ENCODE measurements at regions not wholly inside any gene's neighbourhood (a gene's known extent, or its start where the extent isn't known, plus 50 kb on each side); places are given as distances from the start of the nearest gene placed in this dataset.
"Not testable (repeated sequence)": the region's sequence is repeated elsewhere in the genome, so short reads cannot be mapped to it uniquely, and the experiment has no call there.

DNA sequence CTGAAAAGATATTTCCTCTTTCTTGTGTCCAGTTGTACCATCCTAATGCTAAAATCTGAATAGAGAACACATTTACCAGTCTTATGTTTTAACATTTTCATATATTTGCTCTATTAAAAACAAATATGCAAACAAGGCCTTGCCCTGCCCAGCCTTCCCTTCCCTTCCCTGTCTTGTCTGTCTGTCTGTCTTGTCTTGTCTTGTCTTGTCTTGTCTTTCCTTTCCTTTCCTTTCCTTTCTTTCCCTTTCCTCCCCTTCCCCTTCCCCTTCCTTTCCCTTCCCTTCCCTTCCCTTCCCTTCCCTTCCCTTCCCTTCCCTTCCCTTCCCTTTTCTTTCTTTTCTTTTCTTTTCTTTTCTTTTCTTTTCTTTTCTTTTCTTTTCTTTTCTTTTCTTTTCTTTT lies 1103.5 kb downstream of the STIM2 start:
- ATAC-seq (no peak), DNase-seq (no peak)

DNA sequence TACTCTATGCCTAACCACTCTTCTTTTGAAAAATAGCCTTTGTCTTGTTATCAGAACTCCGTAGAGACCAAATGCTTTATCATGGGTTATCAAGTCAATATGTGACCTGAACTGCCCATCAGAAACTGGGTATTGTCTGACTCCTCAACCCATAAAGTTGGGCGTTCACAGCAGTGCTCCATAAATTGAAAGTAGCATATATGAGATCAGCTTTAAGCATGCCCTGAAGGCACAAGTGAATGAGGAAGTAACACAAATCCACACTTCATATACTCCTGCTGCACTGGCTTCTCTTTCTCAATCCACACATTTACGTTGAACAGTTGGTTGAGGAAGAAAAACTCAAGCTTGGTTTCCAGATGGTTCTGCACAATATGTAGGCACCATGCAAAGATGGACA lies 1106.0 kb downstream of the STIM2 start:
- ATAC-seq, result no peak

DNA sequence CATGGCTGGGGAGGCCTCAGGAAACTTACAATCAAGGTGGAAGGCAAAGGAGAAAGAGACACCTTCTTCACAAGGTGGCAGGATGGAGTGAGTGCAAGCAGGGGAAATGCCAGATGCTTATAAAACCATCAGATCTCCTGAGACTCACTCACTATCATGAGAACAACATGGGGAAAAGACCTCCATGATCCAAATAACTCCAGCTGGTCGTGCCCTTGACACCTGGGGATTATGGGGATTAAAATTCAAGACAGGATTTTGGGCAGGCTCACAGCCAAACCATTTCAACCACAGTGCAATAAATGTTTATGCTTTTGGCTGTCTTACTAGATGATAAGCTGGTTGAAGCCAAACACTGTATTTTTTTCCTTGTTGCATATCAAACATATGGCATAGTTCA lies 1112.4 kb downstream of the STIM2 start:
- DNase-seq (no peak), ATAC-seq (no peak)

More for the DNA sequence above, 1106.0 kb downstream of the STIM2 start:
- no peak for DNase-seq

DNA sequence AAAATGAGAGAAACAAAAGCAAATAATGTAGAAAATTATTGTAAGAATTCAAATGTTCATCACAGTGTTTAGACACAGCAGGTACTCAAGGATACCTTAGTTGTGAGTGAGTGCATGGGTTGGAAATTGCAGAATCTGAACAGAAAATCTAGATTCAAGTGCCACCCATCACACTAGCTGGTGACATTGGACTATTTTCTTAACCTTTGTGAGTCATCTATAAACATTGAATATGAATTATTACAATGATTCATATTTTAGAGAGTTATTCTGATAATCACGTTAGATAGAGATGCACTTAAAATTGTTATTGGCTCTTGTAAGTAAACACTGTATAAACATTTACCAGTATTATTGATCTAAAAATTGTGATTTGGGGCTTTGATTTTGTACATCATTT lies 1113.1 kb downstream of the STIM2 start:
- DNase-seq (no peak), ATAC-seq (no peak)

DNA sequence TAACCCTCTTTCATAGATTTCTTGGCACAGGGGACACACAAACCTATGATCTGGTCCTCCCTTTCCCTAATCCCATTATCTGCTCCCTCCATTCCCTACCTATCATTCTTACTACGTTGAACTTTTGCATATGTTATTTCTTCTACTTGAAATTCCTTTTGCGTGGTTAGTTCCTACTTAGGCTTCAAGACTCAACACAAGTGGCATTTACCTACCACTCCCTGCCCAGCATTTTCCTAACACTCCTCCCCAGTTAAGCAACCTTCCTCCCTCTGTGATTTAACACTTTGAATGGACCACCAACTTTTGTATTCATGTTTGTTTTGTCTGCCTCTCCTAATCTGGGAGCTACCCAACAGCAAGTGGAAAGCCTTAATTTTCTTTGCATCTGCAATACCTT lies 1113.7 kb downstream of the STIM2 start:
- no peak for DNase-seq
- ATAC-seq, result no peak

DNA sequence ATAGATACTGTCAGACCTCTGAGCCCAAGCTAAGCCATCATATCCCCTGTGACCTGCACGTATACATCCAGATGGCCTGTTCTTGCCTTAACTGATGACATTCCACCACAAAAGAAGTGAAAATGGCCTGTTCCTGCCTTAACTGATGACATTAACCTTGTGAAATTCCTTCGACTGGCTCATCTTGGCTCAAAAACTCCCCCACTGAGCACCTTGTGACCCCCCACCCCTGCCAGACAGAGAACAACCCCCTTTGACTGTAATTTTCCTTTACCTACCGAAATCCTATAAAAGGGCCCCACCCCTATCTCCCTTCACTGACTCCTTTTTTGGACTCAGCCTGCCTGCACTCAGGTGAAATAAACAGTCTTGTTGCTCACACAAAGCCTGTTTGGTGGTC lies 1114.2 kb downstream of the STIM2 start:
- ATAC-seq, result not testable (repeated sequence)

DNA sequence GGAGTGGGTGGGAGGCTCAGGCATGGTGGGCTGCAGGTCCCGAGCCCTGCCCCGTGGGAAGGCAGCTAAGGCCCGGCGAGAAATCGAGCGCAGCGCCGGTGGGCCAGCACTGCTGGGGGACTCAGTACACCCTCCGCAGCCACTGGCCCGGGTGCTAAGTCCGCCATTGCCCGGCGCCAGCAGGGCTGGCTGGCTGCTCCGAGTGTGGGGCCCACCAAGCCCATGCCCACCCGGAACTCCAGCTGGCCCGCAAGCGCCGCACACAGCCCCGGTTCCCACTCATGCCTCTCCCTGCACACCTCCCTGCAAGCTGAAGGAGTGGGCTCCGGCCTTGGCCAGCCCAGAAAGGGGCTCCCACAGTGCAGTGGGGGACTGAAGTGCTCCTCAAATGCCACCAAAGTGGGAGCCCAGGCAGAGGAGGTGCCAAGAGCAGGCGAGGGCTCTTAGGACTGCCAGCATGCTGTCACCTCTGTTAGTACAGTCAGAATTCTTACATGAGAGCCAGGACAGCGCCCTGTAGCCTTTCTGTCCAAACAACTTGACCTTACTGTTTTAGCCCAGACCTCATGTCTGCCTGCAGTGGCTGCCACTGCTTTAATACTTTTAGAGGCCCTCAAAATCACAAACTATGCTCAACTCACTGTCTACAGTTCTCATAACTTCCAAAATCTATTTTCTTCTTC lies 1117.9 kb downstream of the STIM2 start:
- ATAC-seq, DNase-seq: not testable (repeated sequence)

More for the DNA sequence above, 1114.2 kb downstream of the STIM2 start:
- DNase-seq, result not testable (repeated sequence)

DNA sequence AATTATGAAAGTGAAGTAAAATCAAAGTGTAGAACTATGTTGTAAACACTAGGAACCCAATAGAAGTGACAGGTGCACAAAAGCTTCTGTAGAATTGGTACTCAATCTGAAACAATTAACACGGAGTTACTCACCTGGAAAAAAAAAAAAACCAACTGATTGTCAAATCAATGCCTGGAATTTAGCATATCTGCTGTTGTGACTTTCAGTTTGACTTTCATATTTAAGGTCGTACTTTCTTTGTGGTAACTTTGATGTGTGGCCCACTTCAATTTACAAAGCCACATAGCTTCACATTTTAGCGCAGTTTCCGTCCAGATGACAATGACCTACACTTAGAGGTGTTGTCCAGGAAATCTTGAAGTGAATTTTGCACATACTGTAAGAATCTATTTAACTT lies 1124.9 kb downstream of the STIM2 start:
- DNase-seq, result no peak
- ATAC-seq, result no peak

DNA sequence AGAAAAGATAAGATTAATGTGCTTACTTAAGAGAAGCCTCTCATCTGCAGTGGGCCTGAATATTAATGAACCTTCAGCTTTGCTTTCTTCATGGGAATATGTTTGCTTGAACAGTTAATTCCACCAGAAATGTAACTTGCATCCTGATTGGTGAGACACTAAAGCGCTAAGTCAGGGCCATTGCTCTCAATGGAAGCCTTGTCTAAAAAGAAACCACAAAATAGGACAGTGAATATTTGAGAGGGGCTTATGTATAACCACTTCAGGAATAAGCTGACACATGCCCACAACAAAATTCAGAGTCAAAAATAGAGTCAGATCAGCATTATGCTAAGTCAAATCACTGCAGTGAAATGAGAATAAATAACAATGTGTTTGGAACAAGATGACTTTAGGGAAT lies 1125.8 kb downstream of the STIM2 start:
- ATAC-seq, result no peak

DNA sequence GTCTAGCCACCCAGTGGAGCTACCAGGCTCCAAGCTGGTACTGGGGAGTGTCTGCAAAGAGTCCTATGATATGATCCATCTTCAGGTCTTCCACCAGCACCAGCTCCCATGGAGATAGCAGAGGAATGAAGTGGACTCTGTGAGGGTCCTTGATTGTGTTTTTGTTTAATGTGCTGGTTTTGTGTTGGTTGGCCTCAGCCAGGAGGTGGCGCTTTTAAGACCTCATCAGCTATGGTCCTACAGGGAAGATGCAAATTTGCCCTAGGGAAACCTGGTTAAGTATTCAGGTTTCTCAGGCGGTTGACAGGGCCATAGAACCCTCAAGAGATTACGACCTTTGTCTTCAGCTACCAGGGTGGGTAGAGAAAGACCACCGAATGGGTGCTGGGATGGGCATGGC lies 1141.1 kb downstream of the STIM2 start:
- ATAC-seq (no peak), DNase-seq (no peak)

More for the DNA sequence above, 1125.8 kb downstream of the STIM2 start:
- no peak for DNase-seq

DNA sequence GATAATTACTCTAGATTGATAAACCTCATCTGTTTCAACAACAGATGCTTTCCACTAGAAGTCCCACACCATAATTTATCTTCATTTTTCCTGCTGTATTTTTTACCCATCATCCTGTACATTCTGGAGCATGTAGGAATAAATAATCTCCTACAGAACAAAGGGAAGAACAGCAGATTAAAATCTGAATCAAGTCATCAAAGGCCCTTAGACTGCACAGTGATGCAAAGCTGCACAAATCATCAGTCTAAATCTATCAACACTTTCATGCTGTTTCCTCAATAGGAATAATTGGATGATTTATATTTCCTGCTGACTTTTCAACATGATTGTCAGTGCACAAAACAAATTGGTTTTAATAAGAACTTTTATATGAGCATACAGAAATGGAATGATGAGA lies 1143.9 kb downstream of the STIM2 start:
- no peak for DNase-seq
- no peak for ATAC-seq

DNA sequence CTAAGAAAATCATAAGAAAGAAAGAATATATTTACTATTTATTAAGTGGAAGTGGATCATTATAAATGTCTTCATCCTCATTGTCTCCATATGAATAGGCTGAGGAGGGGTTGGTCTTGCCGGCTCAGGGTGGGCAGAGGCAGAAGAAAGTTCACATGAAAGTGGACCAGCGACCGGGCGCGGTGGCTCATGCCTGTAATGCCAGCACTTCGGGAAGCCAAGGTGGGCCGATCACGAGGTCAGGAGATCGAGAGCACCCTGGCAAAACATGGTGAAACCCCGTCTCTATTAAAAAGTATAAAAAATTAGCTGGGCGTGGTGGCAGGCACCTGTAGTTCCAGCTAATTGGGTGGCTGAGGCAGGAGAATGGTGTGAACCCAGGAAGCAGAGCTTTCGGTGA lies 1145.4 kb downstream of the STIM2 start:
- ATAC-seq (no peak), DNase-seq (no peak)

DNA sequence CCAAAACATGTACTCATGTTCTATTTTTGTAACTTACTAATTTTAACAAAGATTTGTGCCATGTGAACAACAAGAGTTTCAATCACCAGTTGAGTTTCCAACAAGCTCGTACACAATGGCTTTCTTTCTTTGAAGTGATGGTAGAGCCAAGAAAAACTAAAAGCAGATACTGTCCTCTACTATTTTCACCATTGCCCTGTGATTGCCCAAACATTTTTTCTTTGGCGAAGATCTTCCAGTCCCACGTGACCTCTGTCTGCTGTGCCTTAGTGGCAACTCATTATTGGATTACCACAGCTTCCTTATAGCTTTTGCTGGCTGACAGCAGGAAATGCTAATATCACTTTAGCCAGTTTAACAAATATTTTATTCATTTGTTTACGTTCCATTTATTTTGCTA lies 1147.1 kb downstream of the STIM2 start:
- no peak for DNase-seq
- ATAC-seq, result no peak

DNA sequence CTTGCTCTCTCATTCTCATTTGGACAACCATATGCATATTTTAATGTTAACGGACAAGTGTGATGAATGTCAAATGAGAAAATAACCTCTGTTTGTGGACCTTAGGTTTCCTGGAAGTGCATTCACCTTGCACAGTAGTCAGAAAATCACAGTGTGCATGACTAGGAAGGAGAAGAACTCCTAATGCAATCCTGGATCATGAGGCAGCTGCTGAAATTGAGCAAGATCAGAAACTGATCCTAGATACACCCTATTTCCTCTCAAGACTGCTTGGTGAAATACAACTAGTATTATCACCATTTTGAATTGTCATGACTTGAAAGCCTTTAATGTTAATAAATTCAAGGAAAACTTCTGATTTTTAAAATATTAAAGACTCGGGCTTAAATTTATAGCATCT lies 1148.9 kb downstream of the STIM2 start:
- DNase-seq, result no peak
- ATAC-seq, result no peak

DNA sequence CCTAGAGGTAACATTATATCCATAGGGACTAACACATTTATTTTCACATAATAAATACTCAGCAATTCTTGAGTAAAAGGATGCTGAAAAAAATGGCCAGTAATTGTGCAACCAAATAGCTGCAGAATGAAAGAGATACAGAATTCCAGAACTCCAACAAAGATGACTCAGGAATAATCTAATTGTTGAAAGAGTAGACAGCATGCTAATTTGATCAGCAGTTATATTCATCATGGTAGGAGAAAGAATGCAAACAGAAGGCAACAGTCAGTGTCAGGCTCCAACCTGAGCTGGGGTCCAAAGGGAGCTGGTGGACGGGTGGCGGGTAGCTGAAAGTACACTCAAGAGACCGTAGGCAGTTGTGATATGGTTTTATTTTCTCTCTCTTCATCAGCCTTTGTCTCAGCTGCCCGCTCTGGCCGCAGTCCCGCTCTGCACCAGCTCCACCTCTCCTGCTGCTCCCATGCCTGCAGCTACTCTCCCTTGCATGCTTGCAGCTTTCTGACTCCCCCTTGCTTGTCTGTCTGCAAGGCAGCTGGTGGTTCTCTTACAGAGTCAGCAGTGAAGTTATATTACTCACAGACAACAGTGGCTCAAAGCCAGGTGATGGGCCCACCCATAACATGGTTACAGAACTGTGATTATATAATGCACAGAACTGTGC lies 1150.1 kb downstream of the STIM2 start:
- no peak for DNase-seq
- ATAC-seq, result no peak

DNA sequence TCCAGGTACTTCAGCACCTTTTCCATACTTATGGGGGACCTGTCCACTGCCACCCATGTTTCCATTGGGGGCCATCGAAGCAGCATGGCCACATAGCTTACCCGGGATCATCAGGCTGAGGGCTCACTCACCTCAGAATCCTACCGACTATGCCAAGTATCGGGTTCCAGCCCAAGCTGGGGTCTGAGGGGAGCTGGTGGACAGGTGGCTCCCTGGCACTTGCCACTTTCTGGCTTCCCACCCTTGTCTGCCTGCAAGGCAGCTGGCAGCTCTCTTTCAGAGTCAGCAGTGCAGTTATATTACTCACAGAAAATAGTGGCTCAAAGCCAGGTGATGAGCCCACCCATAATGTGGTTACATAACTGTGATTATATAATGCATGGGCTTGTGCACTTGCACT lies 1153.8 kb downstream of the STIM2 start:
- DNase-seq (no peak), ATAC-seq (no peak)

DNA sequence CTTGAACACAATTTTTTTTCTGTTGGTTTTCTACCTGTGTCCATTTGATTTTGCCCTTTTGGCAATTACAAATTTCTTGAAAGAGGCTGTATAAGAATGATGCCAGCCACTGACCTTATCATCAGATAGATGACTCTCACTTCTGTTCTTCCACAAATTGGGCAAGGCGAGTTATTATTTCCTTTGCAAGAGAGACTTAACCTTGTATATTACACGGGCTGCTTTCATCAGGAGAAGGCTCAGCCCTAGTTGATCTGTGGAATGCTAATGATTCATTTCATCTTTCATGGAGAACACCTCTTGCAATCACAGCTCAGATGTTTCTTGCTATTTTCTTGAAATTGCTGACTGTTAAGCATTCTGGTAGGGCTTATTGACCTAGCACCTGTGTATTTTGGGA lies 1155.4 kb downstream of the STIM2 start:
- no peak for ATAC-seq
- DNase-seq, result no peak

DNA sequence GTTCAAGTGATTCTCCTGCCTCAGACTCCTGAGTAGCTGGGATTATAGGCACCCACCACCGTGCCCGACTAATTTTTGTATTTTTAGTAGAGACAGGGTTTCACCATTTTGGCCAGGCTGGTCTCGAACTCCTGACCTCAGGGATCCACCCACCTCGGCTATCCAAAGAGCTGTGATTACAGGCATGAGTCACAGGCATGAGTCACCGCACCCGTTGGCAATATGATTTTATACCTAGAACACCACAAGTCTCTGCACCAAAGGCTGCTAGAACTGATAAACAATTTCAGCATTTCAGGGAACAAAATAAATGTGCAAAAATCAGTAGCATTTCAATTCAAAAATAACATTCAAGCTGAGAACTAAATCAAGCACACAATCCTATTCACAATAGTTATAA lies 1177.6 kb downstream of the STIM2 start:
- not testable (repeated sequence) for ATAC-seq, DNase-seq

DNA sequence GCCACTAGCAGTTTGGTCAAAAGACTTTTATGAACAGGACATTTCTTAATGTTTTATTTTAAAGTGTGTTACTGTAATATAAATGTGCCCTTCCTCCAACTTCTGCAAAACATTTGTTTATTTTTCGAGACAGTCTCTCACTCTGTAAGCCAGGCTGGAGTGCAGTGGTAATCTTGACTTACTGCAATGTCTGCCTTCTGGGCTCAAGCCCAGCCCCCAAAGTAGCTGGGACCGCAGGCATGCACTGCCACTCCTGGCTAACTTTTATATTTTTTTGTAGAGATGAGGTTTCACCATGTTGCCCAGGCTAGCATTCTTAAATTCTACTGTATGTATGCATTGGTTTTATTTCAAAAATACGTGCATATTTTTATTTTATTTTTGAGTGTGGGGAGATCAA lies 1201.9 kb downstream of the STIM2 start:
- DNase-seq (no peak), ATAC-seq (no peak)

DNA sequence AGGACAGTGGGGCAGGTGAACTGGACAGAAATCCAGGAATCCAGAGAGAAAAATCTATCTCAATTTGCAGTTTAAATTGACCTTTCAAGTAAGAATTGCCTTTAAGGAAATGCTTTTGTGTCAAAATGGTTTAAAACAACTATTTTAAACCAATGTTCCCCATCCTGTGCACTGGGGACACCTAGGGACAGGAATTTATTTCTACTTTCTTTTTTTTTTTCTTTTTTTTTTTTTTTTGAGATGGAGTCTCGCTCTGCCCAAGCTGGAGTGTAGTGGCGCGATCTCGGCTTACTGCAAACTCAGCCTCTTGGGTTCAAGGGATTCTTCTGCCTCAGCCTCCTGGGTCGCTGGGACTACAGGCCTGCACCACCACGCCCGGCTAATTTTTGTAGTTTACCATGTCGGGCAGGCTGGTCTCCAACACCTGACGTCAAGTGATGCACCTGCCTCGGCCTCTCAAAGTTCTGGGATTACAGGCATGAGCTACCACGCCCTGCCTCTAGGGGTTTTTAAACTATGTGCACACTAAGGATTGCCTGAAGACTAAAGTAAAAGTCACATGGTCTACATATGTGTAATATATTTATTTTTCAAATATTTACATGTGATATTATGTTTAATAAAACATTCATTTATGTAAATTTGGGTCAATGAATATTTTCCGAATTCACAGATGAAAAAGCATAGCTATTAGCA lies 1213.4 kb downstream of the STIM2 start:
- DNase-seq, result no peak
- ATAC-seq, result no peak

DNA sequence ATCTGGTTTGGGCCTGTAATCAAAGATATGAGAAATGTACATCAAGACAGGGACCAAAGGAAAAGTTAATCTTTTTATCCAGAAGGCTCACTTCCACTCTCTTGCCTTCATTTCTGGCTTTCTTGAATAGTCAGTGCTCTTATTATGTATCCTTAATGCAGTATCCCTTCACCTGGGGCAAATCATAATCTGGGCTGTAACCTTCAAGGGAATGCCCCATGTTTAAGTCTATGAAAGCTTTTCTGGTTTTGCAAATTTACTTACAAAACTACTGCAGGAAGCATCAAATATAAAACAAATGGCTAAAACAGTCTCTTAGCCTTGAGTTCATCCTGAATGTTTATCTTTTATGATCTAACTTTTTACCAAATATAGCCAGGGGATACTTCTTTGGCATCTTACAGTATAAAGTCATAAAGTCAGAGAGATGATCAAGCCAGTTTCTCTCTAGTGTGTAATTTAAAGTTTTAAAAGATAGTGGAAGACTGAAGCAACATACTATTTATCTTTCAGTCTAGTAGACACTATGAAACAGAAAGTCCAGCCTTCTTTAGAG lies 1214.8 kb downstream of the STIM2 start:
- ATAC-seq (no peak), DNase-seq (no peak)

DNA sequence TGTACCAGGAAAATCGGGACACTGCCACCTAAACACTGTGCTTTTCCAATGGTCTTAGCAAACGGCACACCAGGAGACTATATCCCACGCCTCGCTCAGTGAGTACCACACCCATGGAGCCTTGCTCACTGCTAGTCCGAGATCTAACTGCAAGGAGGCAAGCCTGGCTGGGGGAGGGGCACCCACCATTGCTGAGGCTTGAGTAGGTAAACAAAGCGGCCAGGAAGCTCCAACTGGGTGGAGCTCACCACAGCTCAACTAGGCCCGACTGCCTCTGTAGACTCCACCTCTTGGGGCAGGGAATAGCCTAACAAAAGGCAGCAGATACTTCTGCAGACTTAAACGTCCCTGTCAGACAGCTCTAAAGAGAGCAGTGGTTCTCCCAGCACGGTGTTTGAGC lies 1216.6 kb downstream of the STIM2 start:
- DNase-seq, ATAC-seq: not testable (repeated sequence)
